ENCODE measurements at regions not wholly inside any gene's neighbourhood (a gene's known extent, or its start where the extent isn't known, plus 50 kb on each side); places are given as distances from the start of the nearest gene placed in this dataset.

DNA sequence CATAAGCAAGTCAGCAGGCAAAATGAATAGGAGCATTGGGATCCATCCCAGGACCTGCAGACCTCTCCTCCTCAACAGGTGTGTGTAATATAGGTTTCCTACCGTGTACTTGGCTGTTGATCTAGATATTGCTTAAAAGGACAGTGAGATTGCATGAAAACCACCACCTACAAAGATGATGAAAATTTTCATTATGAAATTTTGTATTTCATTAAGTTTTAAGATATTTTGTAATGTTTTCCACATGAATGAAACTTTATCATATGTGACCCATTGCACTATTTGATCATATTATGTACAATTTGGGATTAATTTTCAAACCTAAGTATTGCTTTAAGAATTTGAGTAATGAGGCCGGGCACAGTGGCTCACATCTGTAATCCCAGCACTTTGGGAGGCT, 94.3 kb upstream of the TRPM1 start (continued):
- TF ChIP-seq CTCF (IDR thresholded peaks at IDR 0.05; ENCODE audit: control extremely low read depth in 1 of 3, insufficient read depth in 1 of 3, low read depth in 1 of 3, low read length in 3 of 3): no peak
- TF ChIP-seq POLR2A (IDR thresholded peaks at IDR 0.05; ENCODE audit: control extremely low read depth in 1 of 2, low read depth in 2 of 2, low read length in 2 of 2): no peak
